NCI-H510A (cell line): ENCODE measurements at regions not wholly inside any gene's neighbourhood (a gene's known extent, or its start where the extent isn't known, plus 50 kb on each side); places are given as distances from the start of the nearest gene placed in this dataset.

Source experiments
- DNase-seq: peaks from one replicate; lab custom pipeline; 2025; lab: John Stamatoyannopoulos, UW

DNA sequence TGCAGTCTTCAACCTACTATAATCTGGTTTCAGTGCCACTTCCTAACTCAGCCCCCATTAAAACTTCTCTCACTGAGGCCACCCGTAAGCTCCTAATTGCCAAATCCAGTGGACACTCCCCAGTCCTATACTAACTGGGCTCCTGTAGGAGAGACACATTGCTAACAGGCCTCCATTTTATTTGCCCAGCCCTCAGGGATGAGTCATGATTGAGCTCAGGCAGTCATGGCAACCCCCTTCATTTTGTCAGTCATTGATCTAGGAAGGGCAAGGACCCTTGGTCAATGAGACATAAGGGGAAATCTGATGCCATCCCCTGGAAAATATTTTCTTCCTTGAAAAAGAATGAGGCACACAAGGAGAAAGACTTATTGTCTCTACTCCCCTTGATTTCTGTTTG lies 70.1 kb upstream of the HIF1A start:
- DNase-seq = no peak

DNA sequence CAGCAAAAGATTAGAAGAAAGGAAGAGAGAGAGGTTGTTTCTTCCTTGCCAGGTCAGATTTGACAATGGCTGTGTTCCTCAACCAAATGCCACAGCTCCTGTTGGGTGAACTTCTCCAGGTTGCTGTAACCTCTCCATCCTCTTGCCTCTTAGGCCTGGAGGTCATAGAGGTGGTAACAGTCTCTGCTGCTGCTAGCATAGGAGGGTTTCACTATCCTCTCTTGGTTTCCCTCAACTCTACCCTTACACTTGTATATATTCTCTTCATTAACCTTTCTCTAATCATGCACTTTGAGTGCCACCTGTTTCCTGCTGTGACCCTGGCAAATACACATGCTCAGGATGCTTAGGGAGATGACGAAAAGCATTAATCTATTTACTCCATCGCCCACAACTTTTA lies 67.7 kb upstream of the HIF1A start:
- no peak for DNase-seq

DNA sequence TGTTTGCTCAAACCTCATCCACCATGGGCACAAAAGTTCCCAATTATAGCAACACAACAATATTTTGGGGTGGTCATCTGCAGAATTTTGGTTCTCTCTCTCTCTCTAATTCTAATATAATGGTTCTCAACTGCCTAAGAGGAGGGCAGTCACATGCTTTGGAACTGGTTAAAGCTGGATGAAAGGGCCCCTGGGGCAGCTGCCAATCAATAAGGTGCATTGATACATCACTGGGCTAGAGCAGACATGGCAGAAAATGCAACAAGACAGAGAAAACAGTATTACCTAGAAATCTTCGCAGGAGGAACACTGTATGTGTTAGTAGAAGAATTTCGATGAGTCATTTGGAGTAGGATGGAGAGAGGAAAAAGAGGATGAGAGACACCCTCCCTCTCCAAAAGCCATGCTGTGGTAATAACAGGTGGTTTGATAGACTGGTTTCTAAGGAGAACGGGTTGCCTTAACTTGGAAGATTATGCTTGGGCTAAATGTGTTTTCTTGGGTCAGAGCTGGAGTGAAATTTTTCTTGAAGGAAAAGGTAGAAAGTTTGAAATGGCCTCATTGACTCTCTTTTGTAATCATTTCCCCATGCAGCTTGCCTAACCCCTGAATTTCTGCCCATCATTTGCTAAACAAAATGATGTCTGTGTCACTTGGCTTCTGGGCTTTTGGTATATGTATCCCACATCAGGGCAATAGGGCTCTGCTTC lies 67.1 kb upstream of the HIF1A start:
- DNase-seq = no peak

DNA sequence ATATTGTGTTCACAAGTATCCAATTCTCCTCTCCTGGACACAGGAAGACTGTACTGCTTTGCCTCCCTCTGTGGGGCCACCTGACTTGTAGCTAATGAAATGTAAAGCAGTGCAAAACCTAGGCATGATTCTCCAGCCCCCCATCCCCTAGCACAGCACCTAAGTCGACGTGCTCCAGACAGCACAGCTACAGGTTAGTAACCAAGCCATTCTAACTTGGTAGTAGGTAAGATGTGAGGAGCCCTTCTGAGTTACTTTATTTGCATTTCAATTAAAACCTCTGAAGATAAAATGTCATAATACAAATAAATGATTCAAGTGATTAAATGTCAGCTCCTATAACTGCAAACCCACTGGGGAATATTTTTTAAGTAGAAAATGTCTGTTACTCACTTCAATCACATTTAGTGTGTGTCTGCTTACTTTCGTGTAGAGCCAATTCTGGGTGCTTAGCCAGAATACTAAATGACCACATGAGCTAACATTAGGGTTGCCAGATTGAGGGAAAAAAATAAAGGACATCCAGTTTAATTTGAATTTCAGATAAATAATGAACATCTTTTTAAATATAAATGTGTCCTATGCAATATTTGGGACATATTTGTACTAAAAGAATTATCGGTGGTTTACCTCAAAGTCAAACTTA lies 64.8 kb upstream of the HIF1A start:
- DNase-seq = no peak

DNA sequence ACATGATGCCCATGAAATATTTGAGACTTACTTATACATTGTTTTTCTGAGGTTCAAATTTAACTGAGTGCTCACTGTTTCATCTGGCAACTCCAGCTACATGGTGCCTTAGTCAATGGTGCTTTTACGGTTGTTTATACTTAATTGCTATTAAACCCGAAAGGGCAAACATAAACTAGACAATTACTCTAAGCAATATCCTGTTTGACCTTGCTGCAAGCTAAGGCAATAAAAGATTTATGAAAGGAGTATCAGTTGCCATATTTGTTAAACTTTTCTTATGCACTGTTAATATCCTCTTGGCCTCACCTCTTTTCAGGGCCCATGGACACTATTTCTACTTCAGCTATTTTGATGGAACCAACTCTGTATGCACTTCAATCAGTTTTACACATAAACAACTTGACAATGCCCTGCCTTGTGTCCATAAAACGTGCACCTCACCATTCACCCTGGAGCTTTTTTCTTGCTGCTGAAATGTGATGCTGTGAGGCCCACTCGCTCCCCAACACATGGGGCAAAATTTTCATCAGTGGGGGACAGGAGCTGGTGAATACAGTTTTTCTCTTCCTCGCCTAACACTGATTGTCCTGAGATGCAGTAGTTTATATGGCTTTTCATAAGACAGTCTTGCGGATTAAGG lies 64.1 kb upstream of the HIF1A start:
- no peak for DNase-seq

DNA sequence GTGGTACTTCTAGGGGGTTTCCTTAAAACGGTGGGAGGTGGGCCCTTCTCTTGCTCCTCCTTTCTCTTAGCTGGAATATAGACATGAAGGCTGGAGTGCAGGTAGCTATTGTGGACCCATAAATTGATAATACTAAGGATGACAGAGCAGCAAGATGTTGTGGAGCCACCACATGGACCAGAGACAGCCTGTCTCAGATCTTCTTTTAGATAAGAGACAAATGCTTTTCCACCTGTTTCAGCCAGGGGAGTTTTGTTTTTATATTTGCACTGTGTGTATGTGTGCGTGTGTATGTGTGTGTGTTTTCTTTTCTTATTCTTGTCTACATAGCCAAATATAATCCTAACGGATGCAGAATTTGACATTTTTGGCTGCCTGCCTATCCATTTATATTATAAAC lies 62.9 kb upstream of the HIF1A start:
- DNase-seq = no peak

DNA sequence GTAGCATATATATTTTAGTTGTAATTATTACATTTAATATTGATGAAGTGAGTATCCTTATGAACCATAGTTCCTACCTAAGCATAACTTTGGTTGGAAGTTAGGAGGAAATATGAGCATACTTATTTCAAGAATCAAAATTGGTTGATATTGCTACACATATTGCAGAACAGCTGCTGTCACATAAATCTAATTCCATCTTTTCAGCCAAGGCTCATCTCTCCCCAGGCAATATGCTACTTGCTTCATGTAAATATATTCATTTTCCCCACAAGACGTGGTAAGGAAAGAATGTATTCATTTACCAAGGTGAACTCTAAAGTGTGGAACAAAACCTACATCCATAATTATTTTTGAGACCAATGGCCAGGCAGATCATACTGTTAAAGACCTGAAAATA lies 62.5 kb upstream of the HIF1A start:
- DNase-seq = no peak

DNA sequence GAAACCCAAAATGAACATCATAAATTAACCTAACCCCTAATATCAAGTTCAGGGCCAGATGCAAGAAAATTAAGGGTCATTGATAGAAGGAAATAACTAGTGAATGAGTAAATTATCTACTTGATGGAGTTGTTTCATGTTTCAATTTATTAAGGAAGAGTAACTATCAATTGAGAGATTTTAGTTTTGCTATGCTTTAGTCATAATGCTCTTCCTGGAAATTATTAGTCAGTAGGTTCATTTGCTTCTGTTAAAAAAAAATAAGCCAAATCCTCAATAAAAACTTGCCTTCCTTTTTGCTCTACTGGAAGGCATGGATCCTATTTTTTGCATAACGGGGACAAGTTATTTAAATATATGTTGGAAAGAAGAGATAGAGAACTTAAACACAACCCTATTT lies 59.0 kb upstream of the HIF1A start:
- no peak for DNase-seq

DNA sequence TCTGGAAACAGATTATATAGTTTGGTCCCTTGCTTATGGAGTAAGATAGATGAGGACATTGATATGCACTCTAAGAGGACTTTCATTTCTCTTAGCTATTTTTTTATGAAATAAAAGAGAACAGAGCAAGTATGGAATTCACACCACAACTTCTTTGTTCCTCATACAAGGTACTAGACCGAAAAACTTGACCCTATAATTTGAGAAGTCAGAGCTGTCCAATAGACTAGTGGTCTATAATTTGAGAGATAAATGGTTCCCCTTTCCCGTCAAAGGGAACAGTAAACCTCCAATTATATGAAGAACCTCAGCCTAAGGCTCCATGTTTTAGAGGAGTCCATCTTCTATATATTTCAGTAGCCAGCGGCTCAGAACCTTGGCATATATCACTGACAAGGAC lies 58.5 kb upstream of the HIF1A start:
- no peak for DNase-seq

DNA sequence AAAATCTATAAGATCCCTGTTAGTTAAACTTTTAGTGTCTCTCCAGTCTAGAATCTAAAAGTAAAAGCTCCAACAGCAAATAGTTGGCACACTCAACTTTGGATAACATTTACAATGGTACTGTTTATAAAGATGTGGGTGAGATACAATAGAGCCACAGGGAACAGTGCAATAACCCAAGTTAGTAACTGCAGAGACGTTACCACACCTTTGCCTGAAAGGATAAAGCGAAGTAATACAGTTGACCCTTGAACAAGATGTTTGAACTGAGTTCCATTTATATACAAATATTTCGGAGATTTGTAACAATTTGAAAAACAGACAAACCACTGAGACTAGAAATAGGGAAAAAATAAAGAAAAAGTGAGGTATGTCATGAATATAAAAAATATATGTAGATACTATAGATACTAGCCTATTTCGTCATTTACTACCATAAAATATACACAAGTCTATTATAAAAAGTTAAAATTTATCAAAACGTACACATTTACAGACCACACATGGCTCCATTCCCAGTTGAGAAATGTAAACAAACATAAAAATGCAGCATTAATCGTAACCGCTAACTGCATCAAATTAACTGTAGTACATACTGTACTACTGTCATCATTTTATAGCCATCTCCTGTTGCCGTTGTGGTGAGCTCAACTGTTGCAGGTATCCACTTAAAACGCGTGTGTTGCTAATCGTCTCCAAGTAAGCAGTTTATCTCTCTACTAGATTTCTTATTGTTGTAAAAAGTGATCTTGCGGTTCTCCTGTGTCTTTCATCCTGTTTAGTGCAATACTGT lies 56.5 kb upstream of the HIF1A start:
- DNase-seq = no peak

DNA sequence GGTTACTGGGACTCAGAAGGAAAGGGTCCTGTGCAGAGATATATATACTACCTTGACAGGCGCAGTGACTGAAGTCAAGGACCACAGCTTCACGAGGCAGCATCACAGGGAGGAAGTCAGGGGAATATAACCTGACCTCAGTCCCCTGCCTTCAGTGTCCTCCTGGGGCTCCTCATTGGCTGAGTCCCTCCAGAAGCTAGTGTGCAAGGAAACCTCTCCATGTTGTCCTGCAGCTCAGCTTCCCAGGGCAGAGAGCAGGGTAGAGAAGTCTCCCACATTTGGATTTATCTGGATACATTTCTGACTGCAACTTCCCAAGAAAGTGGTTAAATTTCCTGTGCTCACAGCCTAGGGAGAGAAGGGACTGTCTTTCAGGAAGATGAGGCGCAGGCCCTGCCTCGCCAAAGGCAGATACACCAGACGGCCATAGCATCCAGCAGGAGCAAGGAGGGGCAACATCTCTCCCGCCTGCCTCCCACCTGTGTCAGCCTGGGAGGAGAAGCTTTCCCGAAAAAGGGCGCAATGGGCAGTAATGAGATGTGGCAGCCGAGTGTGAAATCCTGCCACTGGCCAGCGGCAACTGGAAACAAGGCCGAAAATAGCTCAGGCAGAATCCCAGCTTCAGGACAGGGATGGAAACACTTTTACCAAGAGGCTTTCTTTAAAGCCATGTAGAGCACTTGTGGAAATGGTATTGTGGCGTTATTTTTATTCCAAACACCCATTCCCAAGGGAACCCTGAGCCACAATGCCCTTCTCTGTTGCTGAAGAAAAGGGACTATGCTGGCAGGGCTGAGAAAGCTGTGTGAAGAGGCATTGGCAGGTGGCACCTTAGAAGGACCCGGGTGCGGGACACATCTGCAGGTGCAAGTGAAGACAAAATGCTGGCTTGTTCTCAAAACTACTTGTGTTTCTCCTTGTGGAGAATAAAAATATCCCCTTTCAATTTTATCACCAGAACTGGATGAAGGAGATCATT lies 54.9 kb upstream of the HIF1A start:
- no peak for DNase-seq

DNA sequence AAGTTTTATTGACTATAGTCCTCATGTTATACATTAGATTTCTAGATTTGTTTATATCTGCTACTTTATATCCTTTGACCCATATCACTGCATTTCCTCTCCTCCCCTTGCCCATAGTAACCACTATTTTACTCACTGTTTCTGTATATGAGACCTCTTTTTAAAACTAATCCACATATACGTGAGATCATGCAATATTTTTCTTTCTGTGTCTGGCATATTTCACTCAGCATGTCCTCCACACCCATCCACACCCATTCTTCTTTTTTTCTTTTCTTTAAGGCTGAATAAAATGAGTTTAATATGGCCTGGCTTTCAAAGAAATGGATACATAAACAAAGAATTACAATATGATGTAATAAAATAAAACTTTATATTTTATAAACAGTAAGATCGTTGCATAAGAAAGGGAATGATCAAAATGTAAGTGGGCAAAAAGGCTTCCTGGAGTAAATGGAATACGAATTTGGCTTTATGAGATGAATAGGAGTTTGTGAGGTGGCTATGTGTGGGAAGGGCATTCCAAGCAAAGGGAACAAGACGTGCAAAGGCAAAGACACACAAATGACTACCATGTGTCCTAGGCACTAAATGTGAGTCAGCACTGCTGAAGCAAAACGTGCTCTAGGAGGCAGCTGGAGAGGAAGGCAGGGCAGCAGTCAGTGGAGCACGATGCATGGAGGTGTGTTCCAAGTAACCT lies 53.2 kb upstream of the HIF1A start:
- no peak for DNase-seq

DNA sequence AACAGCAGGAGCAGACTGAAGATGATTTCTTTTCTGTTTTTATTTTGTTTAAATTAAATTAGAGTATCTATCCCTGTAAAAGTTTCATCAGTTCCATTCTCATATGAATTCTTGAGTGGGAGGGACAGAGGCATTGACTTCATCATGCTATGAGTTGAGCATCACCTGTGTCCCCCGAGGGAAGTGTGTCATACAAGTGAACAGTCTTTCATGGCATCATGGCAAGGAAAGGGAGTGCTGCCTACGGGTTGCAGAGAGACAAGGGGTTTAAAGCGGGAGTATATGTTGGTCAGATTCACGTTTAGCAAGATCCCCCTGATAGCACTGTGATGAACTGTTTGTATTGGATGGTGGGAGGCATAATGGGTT lies 52.7 kb upstream of the HIF1A start:
- DNase-seq = no peak

DNA sequence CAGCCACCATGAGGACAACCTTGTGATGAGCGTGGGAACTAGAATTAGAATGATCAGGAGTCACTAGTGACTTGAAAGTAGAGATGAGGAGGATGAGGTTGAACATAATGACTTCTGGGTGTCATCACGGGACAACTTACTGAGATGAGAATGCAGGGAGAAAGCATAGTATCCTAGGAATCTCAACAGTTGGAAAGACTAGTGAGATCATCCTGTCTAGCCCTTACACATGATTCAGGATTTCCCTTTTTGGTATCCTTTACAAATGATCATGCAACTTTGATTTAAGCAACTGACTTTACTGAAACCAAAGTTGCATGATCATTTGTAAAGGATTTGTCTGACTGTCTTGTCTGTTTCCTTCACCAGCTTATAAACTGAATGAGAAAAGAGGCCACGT lies 51.8 kb upstream of the HIF1A start:
- no peak for DNase-seq

DNA sequence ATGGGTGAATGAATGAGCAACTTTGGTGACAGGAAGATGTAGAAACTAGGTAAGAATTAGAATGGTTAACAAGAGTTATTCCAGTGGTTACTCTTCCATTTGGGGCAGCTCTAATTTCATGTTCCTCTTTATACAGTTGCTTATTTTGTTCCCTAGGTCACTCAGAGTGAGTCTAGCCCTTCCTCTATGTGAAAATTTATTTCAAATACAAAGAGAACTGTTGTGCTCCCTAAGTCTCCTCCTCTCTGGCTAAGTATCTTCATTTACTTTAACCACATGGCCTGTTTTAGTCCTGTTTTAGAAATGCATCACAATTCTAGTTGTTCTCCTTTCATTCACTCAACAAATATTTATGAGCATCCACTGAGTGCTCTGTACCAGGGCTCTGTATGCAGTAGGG lies 51.1 kb upstream of the HIF1A start:
- no peak for DNase-seq

DNA sequence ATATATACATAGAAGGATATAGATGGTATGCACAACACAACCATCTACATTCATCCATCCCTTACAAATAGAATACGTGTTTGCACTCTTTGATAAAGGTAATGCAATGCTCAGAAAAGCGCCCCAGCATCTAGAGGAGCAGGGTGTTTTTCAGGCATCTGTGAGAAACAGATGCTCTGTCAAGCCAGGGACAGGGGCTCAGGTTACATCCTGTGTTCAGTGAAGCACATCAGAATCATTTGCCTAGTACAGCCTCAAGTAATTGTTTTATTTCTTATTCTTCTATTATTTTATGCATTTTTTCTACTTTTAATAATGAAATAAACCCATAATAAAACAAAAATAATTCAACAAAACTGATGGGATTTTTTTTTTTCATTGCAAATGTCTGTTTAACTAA lies 50.5 kb upstream of the HIF1A start:
- DNase-seq = peak; percentile 82

DNA sequence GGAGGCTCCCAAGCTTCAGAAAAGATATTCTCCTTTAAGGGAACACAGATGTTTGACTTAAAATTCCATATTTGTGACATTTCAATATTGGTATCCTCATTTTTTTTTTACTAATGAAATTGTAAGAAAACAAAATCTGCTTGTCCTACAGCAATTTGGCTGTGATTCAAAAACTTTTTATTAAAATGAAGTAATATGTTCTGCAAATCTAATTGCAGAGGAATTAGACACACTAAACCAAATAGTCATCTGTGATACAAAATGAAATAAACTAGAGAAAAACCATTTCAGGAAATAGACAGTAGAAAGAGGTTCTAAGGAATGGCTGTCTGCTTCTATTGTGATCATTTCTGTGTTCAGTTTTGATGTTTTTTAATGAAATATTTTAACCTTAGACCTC lies 50.1 kb upstream of the HIF1A start:
- no peak for DNase-seq
